ENCODE measurements at regions not wholly inside any gene's neighbourhood (a gene's known extent, or its start where the extent isn't known, plus 50 kb on each side); places are given as distances from the start of the nearest gene placed in this dataset.
"Not testable (repeated sequence)": the region's sequence is repeated elsewhere in the genome, so short reads cannot be mapped to it uniquely, and the experiment has no call there.

DNA sequence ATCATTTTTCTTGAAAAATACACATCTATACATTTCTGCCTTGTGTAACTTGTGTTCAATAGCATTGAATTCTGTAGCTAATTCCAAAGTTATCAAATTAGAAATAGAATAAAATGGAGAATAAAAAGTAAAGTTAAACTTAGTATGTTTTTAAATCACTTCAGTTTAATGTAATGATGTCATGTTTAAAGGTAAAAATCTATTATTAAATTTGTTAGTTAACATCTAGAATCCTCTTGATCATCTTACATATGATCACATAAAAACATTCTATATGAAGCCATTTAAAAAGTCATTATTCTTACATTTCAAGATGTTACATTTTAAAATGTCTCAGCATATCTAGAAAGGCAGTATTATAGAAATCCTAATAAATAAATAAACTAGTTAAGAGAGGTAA, 1163.2 kb downstream of the PLA2G4A start:
- H3K4me1 ChIP-seq (ENCODE audit: insufficient read depth, low read length, poor library complexity, severe bottlenecking), result no peaks in the 10 kb centered on the region
- H3K79me2 ChIP-seq (ENCODE audit: insufficient read depth, low read depth, low read length), result no peaks in the 10 kb centered on the region
- H3K4me3 ChIP-seq (ENCODE audit: low read depth, low read length, poor library complexity, severe bottlenecking), result no peak overlapping the region
- intact Hi-C loops (cut with micrococcal nuclease; ENCODE audit: unreplicated experiment), result no loop called here
- POLR2A ChIA-PET, result no interaction called here
- H3K9me2 ChIP-seq (ENCODE audit: insufficient read depth, low read length), result no peaks in the 10 kb centered on the region
- CTCF ChIA-PET (ENCODE audit: unreplicated experiment), result no interaction called here
- H2AFZ ChIP-seq (ENCODE audit: low read length), result no peak overlapping the region
- TF ChIP-seq, protein P1, sequence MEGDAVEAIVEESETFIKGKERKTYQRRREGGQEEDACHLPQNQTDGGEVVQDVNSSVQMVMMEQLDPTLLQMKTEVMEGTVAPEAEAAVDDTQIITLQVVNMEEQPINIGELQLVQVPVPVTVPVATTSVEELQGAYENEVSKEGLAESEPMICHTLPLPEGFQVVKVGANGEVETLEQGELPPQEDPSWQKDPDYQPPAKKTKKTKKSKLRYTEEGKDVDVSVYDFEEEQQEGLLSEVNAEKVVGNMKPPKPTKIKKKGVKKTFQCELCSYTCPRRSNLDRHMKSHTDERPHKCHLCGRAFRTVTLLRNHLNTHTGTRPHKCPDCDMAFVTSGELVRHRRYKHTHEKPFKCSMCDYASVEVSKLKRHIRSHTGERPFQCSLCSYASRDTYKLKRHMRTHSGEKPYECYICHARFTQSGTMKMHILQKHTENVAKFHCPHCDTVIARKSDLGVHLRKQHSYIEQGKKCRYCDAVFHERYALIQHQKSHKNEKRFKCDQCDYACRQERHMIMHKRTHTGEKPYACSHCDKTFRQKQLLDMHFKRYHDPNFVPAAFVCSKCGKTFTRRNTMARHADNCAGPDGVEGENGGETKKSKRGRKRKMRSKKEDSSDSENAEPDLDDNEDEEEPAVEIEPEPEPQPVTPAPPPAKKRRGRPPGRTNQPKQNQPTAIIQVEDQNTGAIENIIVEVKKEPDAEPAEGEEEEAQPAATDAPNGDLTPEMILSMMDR (conservative IDR thresholded peaks at IDR 0.05; ENCODE audit: low read length), result no peak
- TF ChIP-seq EZH2phosphoT487 (IDR thresholded peaks at IDR 0.05; ENCODE audit: borderline replicate concordance, low read depth, low read length), result no peak
- no peak for DNase-seq (ENCODE audit: low spot score)
- BruUV-seq (replicated peaks), result no TSS peak
- no peak overlapping the region for H3K27ac ChIP-seq (ENCODE audit: low read depth, low read length, poor library complexity, severe bottlenecking)
- H3K9me3 ChIP-seq (ENCODE audit: low read length), result no peaks in the 10 kb centered on the region
- H4K20me1 ChIP-seq (ENCODE audit: insufficient read depth, low read length), result no peaks in the 10 kb centered on the region
- no peaks in the 10 kb centered on the region for H3K36me3 ChIP-seq (ENCODE audit: insufficient read depth, low read length)
- no peak overlapping the region for H3K4me2 ChIP-seq (ENCODE audit: low read length)

DNA sequence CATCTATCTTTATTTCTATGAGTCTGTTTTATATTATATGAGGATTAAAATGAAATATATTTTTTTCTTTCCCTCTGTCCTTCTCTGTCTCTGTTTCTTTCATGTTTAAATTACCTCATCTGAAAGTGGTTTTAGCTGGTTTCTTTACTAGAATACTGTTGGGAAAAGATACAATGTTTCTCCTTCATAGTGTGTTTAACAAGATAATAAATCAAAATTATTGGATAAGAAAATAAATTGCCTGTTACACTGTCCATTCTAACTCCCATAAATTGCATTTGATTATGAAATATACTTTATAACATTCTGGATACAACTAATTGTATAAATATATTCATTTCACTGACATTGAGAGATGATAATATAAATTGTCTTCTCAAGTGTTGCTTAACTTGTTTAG, 1168.0 kb downstream of the PLA2G4A start:
- H3K36me3 ChIP-seq (ENCODE audit: insufficient read depth, low read length), result no peaks in the 10 kb centered on the region
- no peaks in the 10 kb centered on the region for H3K9me2 ChIP-seq (ENCODE audit: insufficient read depth, low read length)
- no peaks in the 10 kb centered on the region for H3K79me2 ChIP-seq (ENCODE audit: insufficient read depth, low read depth, low read length)
- H2AFZ ChIP-seq (ENCODE audit: low read length), result no peak overlapping the region
- H3K4me2 ChIP-seq (ENCODE audit: low read length), result no peak overlapping the region
- no peak overlapping the region for H3K4me3 ChIP-seq (ENCODE audit: low read depth, low read length, poor library complexity, severe bottlenecking)
- CTCF ChIA-PET (ENCODE audit: unreplicated experiment), result no interaction called here
- no peak for TF ChIP-seq EZH2phosphoT487 (IDR thresholded peaks at IDR 0.05; ENCODE audit: borderline replicate concordance, low read depth, low read length)
- TF ChIP-seq, protein P1 (conservative IDR thresholded peaks at IDR 0.05; ENCODE audit: low read length), result no peak
- H3K9me3 ChIP-seq (ENCODE audit: low read length), result no peaks in the 10 kb centered on the region
- intact Hi-C loops (cut with micrococcal nuclease; ENCODE audit: unreplicated experiment), result no loop called here
- H3K4me1 ChIP-seq (ENCODE audit: insufficient read depth, low read length, poor library complexity, severe bottlenecking), result no peaks in the 10 kb centered on the region
- no peaks in the 10 kb centered on the region for H4K20me1 ChIP-seq (ENCODE audit: insufficient read depth, low read length)
- no peak overlapping the region for H3K27ac ChIP-seq (ENCODE audit: low read depth, low read length, poor library complexity, severe bottlenecking)
- POLR2A ChIA-PET, result no interaction called here
- no peak for DNase-seq (ENCODE audit: low spot score)
- BruUV-seq (replicated peaks), result no TSS peak

DNA sequence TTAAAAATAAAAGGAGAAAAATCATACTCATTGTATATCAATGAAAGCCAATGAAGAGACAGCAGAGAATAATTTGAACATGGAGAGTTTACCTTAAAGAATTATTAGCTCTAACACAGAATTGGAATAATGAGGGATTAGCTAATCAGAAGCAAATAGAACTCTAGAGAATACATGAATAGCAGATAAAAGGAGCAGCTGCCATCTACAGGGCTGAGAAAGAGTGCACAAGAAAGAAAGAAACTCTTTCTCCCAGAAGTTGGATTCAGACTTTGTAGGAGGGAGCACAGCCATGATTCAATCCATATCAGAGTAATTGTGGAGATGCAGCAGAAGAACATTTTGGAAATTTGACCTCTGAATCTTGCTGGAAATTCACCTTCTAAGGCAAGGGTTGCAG, 1171.2 kb downstream of the PLA2G4A start:
- Histone ChIP-seq H3K9me3 (ENCODE audit: low read length) (no peaks in the 10 kb centered on the region), H3K4me3 (ENCODE audit: low read depth, low read length, poor library complexity, severe bottlenecking) (no peak overlapping the region), H3K4me1 (ENCODE audit: insufficient read depth, low read length, poor library complexity, severe bottlenecking) (no peaks in the 10 kb centered on the region), H3K4me2 (ENCODE audit: low read length) (no peak overlapping the region), H2AFZ (ENCODE audit: low read length) (no peak overlapping the region), H4K20me1 (ENCODE audit: insufficient read depth, low read length) (no peaks in the 10 kb centered on the region), H3K27ac (ENCODE audit: low read depth, low read length, poor library complexity, severe bottlenecking) (no peak overlapping the region), H3K36me3 (ENCODE audit: insufficient read depth, low read length) (no peaks in the 10 kb centered on the region), H3K79me2 (ENCODE audit: insufficient read depth, low read depth, low read length) (no peaks in the 10 kb centered on the region), H3K9me2 (ENCODE audit: insufficient read depth, low read length) (no peaks in the 10 kb centered on the region)
- ChIA-PET POLR2A (no interaction called here), CTCF (ENCODE audit: unreplicated experiment) (no interaction called here)
- BruUV-seq (replicated peaks), result no TSS peak
- DNase-seq (ENCODE audit: low spot score), result no peak
- intact Hi-C loops (cut with micrococcal nuclease; ENCODE audit: unreplicated experiment), result no loop called here
- TF ChIP-seq, protein P1 (conservative IDR thresholded peaks at IDR 0.05; ENCODE audit: low read length), result no peak
- no peak for TF ChIP-seq EZH2phosphoT487 (IDR thresholded peaks at IDR 0.05; ENCODE audit: borderline replicate concordance, low read depth, low read length)

DNA sequence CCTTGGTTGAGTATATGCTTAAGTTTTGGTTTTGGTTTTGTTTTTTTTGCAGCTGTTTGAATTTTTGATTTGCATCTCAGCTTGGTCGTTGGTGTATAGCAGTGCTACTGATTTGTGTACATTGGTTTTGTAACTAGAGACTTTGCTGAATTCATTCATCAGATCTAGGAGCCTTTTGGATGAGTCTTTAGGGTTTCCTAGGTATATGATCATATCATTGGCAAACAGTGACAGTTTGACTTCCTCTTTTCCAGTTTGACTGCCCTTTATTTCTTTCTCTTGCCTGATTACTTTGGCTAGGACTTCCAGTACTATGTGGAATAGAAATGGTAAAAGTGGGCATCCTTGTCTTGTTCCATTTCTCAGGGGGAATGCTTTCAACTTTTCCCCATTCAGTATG, 1174.9 kb downstream of the PLA2G4A start:
- H3K27ac ChIP-seq (ENCODE audit: low read depth, low read length, poor library complexity, severe bottlenecking); H3K4me3 ChIP-seq (ENCODE audit: low read depth, low read length, poor library complexity, severe bottlenecking); H3K4me2 ChIP-seq (ENCODE audit: low read length); H3K79me2 ChIP-seq (ENCODE audit: insufficient read depth, low read depth, low read length); H3K9me3 ChIP-seq (ENCODE audit: low read length); POLR2A ChIA-PET; H3K36me3 ChIP-seq (ENCODE audit: insufficient read depth, low read length); intact Hi-C loops (cut with micrococcal nuclease; ENCODE audit: unreplicated experiment); CTCF ChIA-PET (ENCODE audit: unreplicated experiment); H3K4me1 ChIP-seq (ENCODE audit: insufficient read depth, low read length, poor library complexity, severe bottlenecking); H2AFZ ChIP-seq (ENCODE audit: low read length); DNase-seq (ENCODE audit: low spot score); BruUV-seq (replicated peaks); H3K9me2 ChIP-seq (ENCODE audit: insufficient read depth, low read length); H4K20me1 ChIP-seq (ENCODE audit: insufficient read depth, low read length): not testable (repeated sequence)

Data from OCI-LY7 (cell line).